ENCODE measurements at regions not wholly inside any gene's neighbourhood (a gene's known extent, or its start where the extent isn't known, plus 50 kb on each side); places are given as distances from the start of the nearest gene placed in this dataset.

DNA sequence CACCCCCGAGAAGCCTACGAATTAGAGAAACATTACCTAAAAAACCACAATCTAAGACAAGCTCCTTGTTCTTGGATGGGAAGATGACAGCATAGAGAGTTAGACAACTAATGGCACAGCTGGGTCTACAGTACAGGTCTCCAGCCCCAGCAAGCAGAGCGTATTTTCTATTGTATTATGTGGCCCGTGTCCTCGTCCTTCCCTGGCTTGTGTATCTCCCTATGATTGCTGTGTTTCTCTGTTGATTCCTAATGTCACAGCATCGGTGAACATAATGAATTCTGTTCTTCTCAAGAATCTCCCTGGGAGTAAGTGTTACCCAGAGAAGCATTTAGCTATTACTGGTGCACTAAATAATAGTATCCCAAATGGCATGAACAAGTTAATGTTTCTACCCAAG lies 66.8 kb upstream of the CEP78 start:
- H4K20me1 ChIP-seq (ENCODE audit: control insufficient read depth, insufficient read depth, insufficient read length): no peaks in the 10 kb centered on the region
- Mint-ChIP-seq H3K36me3 (ENCODE audit: insufficient read depth in 1 of 3, low read depth in 3 of 3) (peaks cover 8 to 32% (median 12%) of the 10 kb centered on the region in 3 experiments), H3K27ac (no peak overlapping the region), H3K9me3 (peaks cover 23 to 27% of the 10 kb centered on the region in 2 experiments; a peak in 4 of 5 replicates), H3K4me3 (no peak overlapping the region), H3K27me3 (ENCODE audit: low read depth) (no peaks in the 10 kb centered on the region; the same call in 1 of the 2 replicates), H3K4me1 (peaks cover 2 to 3% of the 10 kb centered on the region in 2 experiments; a peak in 2 of 4 replicates)
- H3K23ac ChIP-seq (ENCODE audit: insufficient read length, low read depth, low read length): no peak overlapping the region
- H3K9ac ChIP-seq (ENCODE audit: extremely low read depth, insufficient read length, low read length): no peak overlapping the region
- no peak overlapping the region for H3K4ac ChIP-seq (ENCODE audit: low read depth, low read length)
- no peak overlapping the region for H2AK5ac ChIP-seq (ENCODE audit: insufficient read length, low read length)
- H3K27me3 ChIP-seq (ENCODE audit: insufficient read depth, low read length): no peaks in the 10 kb centered on the region
- H2BK5ac ChIP-seq (ENCODE audit: insufficient read length, low read length): no peak overlapping the region
- no peak overlapping the region for H4K5ac ChIP-seq (ENCODE audit: insufficient read length, low read depth, low read length)
- H3K9me3 ChIP-seq (ENCODE audit: control insufficient read depth, low read depth, low read length): peaks cover 12% of the 10 kb centered on the region
- H4K8ac ChIP-seq (replicated peaks; ENCODE audit: insufficient read length, low read depth, low read length): no peak overlapping the region
- H2BK20ac ChIP-seq (ENCODE audit: low read depth, low read length, poor library complexity, severe bottlenecking): no peak overlapping the region
- no peak overlapping the region for H3K4me2 ChIP-seq (ENCODE audit: insufficient read depth, insufficient read length, low read length)
- H4K91ac ChIP-seq (ENCODE audit: insufficient read length, low read depth, low read length): no peak overlapping the region
- H3K4me1 ChIP-seq (ENCODE audit: insufficient read depth, low read length): no peaks in the 10 kb centered on the region
- H2AFZ ChIP-seq (ENCODE audit: low read length): no peak overlapping the region
- TF ChIP-seq, protein P1, sequence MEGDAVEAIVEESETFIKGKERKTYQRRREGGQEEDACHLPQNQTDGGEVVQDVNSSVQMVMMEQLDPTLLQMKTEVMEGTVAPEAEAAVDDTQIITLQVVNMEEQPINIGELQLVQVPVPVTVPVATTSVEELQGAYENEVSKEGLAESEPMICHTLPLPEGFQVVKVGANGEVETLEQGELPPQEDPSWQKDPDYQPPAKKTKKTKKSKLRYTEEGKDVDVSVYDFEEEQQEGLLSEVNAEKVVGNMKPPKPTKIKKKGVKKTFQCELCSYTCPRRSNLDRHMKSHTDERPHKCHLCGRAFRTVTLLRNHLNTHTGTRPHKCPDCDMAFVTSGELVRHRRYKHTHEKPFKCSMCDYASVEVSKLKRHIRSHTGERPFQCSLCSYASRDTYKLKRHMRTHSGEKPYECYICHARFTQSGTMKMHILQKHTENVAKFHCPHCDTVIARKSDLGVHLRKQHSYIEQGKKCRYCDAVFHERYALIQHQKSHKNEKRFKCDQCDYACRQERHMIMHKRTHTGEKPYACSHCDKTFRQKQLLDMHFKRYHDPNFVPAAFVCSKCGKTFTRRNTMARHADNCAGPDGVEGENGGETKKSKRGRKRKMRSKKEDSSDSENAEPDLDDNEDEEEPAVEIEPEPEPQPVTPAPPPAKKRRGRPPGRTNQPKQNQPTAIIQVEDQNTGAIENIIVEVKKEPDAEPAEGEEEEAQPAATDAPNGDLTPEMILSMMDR (conservative IDR thresholded peaks at IDR 0.05): no peak
- no peak overlapping the region for H3K27ac ChIP-seq (ENCODE audit: insufficient read length, low read depth, low read length)
- WGBS (ENCODE audit: extremely low coverage, insufficient read length, low lambda C conversion rate): no CpG with 5 or more reads among the region's 6 CpGs
- no peak overlapping the region for H3K18ac ChIP-seq (ENCODE audit: insufficient read length, low read depth, low read length)
- H3K14ac ChIP-seq (ENCODE audit: insufficient read depth, low read length): no peak overlapping the region
- H3T11ph ChIP-seq (ENCODE audit: low read length): no peak overlapping the region
- no peak overlapping the region for H2BK15ac ChIP-seq (ENCODE audit: low read depth, low read length)
- no peaks in the 10 kb centered on the region for H3K79me2 ChIP-seq (ENCODE audit: insufficient read depth, low read length)
- H3K56ac ChIP-seq (ENCODE audit: insufficient read length, low read depth, low read length): no peak overlapping the region
- no peak overlapping the region for H2BK12ac ChIP-seq (ENCODE audit: insufficient read length, low read depth, low read length)
- H3K23me2 ChIP-seq (ENCODE audit: insufficient read length, low read depth, low read length, poor library complexity, severe bottlenecking): no peaks in the 10 kb centered on the region
- H2BK120ac ChIP-seq (ENCODE audit: low read depth, low read length, poor library complexity, severe bottlenecking): no peak overlapping the region
- no peaks in the 10 kb centered on the region for H3K79me1 ChIP-seq (ENCODE audit: insufficient read depth, low read depth, low read length, poor library complexity, severe bottlenecking)
- DNase-seq: no peak

All from H9 (cell line).